ENCODE measurements at regions not wholly inside any gene's neighbourhood (a gene's known extent, or its start where the extent isn't known, plus 50 kb on each side); places are given as distances from the start of the nearest gene placed in this dataset.

DNA sequence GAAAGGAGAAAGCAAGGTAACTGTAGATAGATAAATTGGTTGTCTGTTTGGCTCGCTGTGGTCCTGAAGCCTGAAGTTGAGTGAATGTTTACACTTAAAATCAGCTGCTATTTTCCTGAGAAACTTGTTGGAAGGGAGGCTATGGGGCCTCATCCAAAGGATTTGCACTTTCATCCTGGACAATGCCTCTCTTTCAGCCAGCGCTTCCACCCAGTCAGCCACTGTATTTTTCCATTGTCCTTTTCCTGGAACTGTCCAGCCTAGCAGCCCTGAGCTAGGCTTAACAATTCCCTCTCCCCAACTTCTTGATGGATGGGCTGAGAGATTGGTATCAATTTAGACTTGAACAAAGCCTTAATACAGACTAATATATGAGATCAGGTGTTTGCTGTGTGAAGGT lies 429.2 kb downstream of the DMAC1 start:
- no peak overlapping the region for H3K4me3 ChIP-seq (ENCODE audit: low read depth, low read length, poor library complexity, severe bottlenecking)
- no peaks in the 10 kb centered on the region for H3K9me3 ChIP-seq (ENCODE audit: low read length)
- no peak overlapping the region for H3K9ac ChIP-seq (ENCODE audit: low read length)
- H2AFZ ChIP-seq (ENCODE audit: low read length): no peak overlapping the region
- H3K4me1 ChIP-seq (ENCODE audit: insufficient read depth, low read length, severe bottlenecking): no peaks in the 10 kb centered on the region
- H3K9me2 ChIP-seq (ENCODE audit: low read depth, low read length): no peaks in the 10 kb centered on the region
- no peak overlapping the region for H3K4me2 ChIP-seq (ENCODE audit: low read length)
- no peaks in the 10 kb centered on the region for H4K20me1 ChIP-seq (ENCODE audit: insufficient read depth, low read length)
- no peaks in the 10 kb centered on the region for H3K79me2 ChIP-seq (ENCODE audit: insufficient read depth, low read length)
- H3K36me3 ChIP-seq (ENCODE audit: insufficient read depth, low read length): no peaks in the 10 kb centered on the region
- no peaks in the 10 kb centered on the region for H3F3A ChIP-seq (ENCODE audit: insufficient read depth, low read length)
- TF ChIP-seq EZH2 (IDR thresholded peaks at IDR 0.05; ENCODE audit: borderline replicate concordance, low read length): no peak
- TF ChIP-seq, protein P1, sequence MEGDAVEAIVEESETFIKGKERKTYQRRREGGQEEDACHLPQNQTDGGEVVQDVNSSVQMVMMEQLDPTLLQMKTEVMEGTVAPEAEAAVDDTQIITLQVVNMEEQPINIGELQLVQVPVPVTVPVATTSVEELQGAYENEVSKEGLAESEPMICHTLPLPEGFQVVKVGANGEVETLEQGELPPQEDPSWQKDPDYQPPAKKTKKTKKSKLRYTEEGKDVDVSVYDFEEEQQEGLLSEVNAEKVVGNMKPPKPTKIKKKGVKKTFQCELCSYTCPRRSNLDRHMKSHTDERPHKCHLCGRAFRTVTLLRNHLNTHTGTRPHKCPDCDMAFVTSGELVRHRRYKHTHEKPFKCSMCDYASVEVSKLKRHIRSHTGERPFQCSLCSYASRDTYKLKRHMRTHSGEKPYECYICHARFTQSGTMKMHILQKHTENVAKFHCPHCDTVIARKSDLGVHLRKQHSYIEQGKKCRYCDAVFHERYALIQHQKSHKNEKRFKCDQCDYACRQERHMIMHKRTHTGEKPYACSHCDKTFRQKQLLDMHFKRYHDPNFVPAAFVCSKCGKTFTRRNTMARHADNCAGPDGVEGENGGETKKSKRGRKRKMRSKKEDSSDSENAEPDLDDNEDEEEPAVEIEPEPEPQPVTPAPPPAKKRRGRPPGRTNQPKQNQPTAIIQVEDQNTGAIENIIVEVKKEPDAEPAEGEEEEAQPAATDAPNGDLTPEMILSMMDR (IDR thresholded peaks at IDR 0.05; ENCODE audit: low read length): no peak
- H3K27me3 ChIP-seq (ENCODE audit: insufficient read depth, low read length): no peaks in the 10 kb centered on the region; the same call in 1 of the 2 replicates
- no peak overlapping the region for H3K27ac ChIP-seq (ENCODE audit: low read depth, low read length, poor library complexity, severe bottlenecking)

- Histone ChIP-seq H3F3A (ENCODE audit: insufficient read depth, low read length) (no peaks in the 10 kb centered on the region), H3K4me1 (ENCODE audit: insufficient read depth, low read length, severe bottlenecking) (no peaks in the 10 kb centered on the region), H3K27ac (ENCODE audit: low read depth, low read length, poor library complexity, severe bottlenecking) (no peak overlapping the region), H3K36me3 (ENCODE audit: insufficient read depth, low read length) (no peaks in the 10 kb centered on the region), H3K79me2 (ENCODE audit: insufficient read depth, low read length) (no peaks in the 10 kb centered on the region), H3K9ac (ENCODE audit: low read length) (no peak overlapping the region), H3K4me3 (ENCODE audit: low read depth, low read length, poor library complexity, severe bottlenecking) (no peak overlapping the region), H4K20me1 (ENCODE audit: insufficient read depth, low read length) (no peaks in the 10 kb centered on the region), H3K9me3 (ENCODE audit: low read length) (no peaks in the 10 kb centered on the region), H3K27me3 (ENCODE audit: insufficient read depth, low read length) (no peaks in the 10 kb centered on the region), H3K9me2 (ENCODE audit: low read depth, low read length) (no peaks in the 10 kb centered on the region), H3K4me2 (ENCODE audit: low read length) (no peak overlapping the region), H2AFZ (ENCODE audit: low read length) (no peak overlapping the region)
- TF ChIP-seq, protein P1 (IDR thresholded peaks at IDR 0.05; ENCODE audit: low read length): no peak
- TF ChIP-seq EZH2 (IDR thresholded peaks at IDR 0.05; ENCODE audit: borderline replicate concordance, low read length): no peak
Measured at GRCh38 chr9:7369384-7369821, 430.2 kb downstream of the DMAC1 start.

DNA sequence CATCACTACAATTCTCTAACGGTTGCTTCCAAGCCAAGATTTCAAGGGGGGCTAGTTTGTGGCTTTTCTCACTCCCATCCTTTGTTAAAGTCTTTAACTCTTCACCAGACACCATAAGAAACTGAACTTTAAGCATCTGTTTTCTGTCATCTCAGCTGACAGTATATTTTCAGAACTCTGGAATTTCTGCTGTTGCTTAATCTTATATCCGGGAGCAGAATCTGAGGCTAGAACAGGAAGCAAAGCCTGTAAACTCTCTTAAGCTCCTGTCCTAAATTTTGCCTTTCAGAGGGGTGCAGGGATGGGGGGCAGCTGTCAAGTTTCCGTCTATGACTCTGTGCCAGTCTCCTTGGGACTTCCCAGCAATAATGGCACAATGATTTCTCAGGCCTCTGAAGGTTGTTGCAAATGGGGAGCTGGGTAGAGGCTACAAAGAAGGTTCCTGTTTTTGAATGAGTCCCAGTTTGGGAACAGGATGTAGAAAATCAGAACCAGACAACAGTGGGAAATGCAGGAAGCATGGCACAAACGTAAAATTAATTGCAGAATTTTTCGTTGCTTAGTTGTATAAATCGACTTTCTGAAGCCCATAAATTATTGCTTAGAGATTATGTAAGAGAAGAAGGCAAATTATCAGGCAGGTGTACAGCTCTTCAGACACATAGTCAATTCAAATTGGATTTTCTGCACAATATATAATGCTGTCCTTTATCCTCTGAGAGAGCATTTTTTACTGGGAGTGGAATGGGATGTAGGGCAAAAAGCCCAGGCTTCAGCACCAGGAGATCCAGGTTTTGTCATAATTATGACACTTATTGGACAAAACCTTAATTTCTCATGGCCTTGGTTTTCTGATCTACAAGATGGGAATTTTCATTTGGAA lies 430.9 kb downstream of the DMAC1 start:
- TF ChIP-seq, protein P1 (IDR thresholded peaks at IDR 0.05; ENCODE audit: low read length): no peak
- TF ChIP-seq EZH2 (IDR thresholded peaks at IDR 0.05; ENCODE audit: borderline replicate concordance, low read length): no peak
- Histone ChIP-seq H3F3A (ENCODE audit: insufficient read depth, low read length) (no peaks in the 10 kb centered on the region), H3K27me3 (ENCODE audit: insufficient read depth, low read length) (no peaks in the 10 kb centered on the region), H3K4me3 (ENCODE audit: low read depth, low read length, poor library complexity, severe bottlenecking) (no peak overlapping the region), H3K9ac (ENCODE audit: low read length) (no peak overlapping the region), H3K36me3 (ENCODE audit: insufficient read depth, low read length) (no peaks in the 10 kb centered on the region), H3K9me2 (ENCODE audit: low read depth, low read length) (no peaks in the 10 kb centered on the region), H3K4me2 (ENCODE audit: low read length) (no peak overlapping the region), H3K79me2 (ENCODE audit: insufficient read depth, low read length) (no peaks in the 10 kb centered on the region), H4K20me1 (ENCODE audit: insufficient read depth, low read length) (no peaks in the 10 kb centered on the region), H3K9me3 (ENCODE audit: low read length) (no peaks in the 10 kb centered on the region), H2AFZ (ENCODE audit: low read length) (no peak overlapping the region), H3K4me1 (ENCODE audit: insufficient read depth, low read length, severe bottlenecking) (no peaks in the 10 kb centered on the region), H3K27ac (ENCODE audit: low read depth, low read length, poor library complexity, severe bottlenecking) (no peak overlapping the region)
